GM12891 (cell line): ENCODE measurements at regions not wholly inside any gene's neighbourhood (a gene's known extent, or its start where the extent isn't known, plus 50 kb on each side); places are given as distances from the start of the nearest gene placed in this dataset.
A peak's percentile ranks its signal among the peaks of the same experiment; 100 is the strongest.

ENCODE experiments used
- DNase-seq: peaks from one replicate; pipeline ENCODE4 v3.0.0; 2011; ENCODE audit warnings: low spot score; ENCODE audit not compliant: insufficient read length
- FAIRE-seq: peaks from 2 replicates; lab custom pipeline; 2011; peaks lifted over from hg19 to GRCh38; lab: Jason Lieb, UNC
- PAX5 ChIP-seq: IDR thresholded peaks from 2 replicates; pipeline ENCODE4 v1.6.1; 2011; ENCODE audit warnings: low read length, moderate library complexity, mild to moderate bottlenecking; ENCODE audit not compliant: insufficient read depth, severe bottlenecking
- POLR2A ChIP-seq: IDR thresholded peaks from 2 replicates; pipeline ENCODE4 v1.6.1; 2011; ENCODE audit warnings: low read depth, low read length, control low read depth
- POLR2AphosphoS5 ChIP-seq: IDR thresholded peaks from 2 replicates; pipeline ENCODE4 v1.6.1; 2011; ENCODE audit warnings: low read depth, low read length, control low read depth
- POU2F2 ChIP-seq: IDR thresholded peaks from 2 replicates; pipeline ENCODE4 v1.6.1; 2011; ENCODE audit warnings: low read depth, mild to moderate bottlenecking, control low read depth, low read length, moderate library complexity
- SPI1 ChIP-seq: IDR thresholded peaks from 2 replicates; pipeline ENCODE4 v1.6.1; 2011; ENCODE audit warnings: low read depth, low read length, control low read depth
- TAF1 ChIP-seq: IDR thresholded peaks from 2 replicates; pipeline ENCODE4 v1.6.1; 2011; ENCODE audit warnings: low read depth, low read length, control low read depth

- DNase-seq (no peak), FAIRE-seq (no peak)
- no peak for TF ChIP-seq SPI1
- TF ChIP-seq POLR2AphosphoS5, result no peak
- TF ChIP-seq POLR2A, result no peak
- no peak for TF ChIP-seq PAX5
- TF ChIP-seq TAF1, result no peak
- TF ChIP-seq POU2F2, result no peak
These were observed 121.5 kb upstream of the MAN1A1 start for GRCh38 chr6:119470893-119471542.

GRCh38 chr6:119467488-119468081, 118.0 kb upstream of the MAN1A1 start:
- TF ChIP-seq POU2F2 (no peak), PAX5 (no peak), SPI1 (no peak), POLR2A (no peak), POLR2AphosphoS5 (no peak), TAF1 (no peak)
- FAIRE-seq (no peak), DNase-seq (no peak)

GRCh38 chr6:119466226-119466625, 116.7 kb upstream of the MAN1A1 start:
- no peak for TF ChIP-seq POLR2AphosphoS5
- no peak for TF ChIP-seq PAX5
- no peak for TF ChIP-seq TAF1
- DNase-seq (no peak), FAIRE-seq (no peak)

GRCh38 chr6:119463081-119463626, 113.6 kb upstream of the MAN1A1 start:
- TF ChIP-seq PAX5 (no peak), POU2F2 (no peak), POLR2AphosphoS5 (no peak), POLR2A (no peak), TAF1 (no peak), SPI1 (no peak)
- FAIRE-seq, result peak; percentile 90
- no peak for DNase-seq

- FAIRE-seq (no peak), DNase-seq (no peak)
- 0 out of 2 replicates have a peak, but pooled peaks have one; percentile 9 for TF ChIP-seq SPI1
- TF ChIP-seq POLR2AphosphoS5, result no peak
- TF ChIP-seq POU2F2, result no peak
These were observed 111.6 kb upstream of the MAN1A1 start for GRCh38 chr6:119461187-119461586.

GRCh38 chr6:119459207-119459974, 109.8 kb upstream of the MAN1A1 start:
- TF ChIP-seq SPI1 (peak; percentile 92), PAX5 (no peak)
- FAIRE-seq (peak; percentile 95), DNase-seq (no peak)

- no peak for TF ChIP-seq TAF1
- no peak for TF ChIP-seq PAX5
- no peak for TF ChIP-seq POLR2A
- no peak for TF ChIP-seq POU2F2
- TF ChIP-seq POLR2AphosphoS5, result no peak
- no peak for TF ChIP-seq SPI1
- DNase-seq, result no peak
- FAIRE-seq, result no peak
These were observed 105.2 kb upstream of the MAN1A1 start for GRCh38 chr6:119454714-119455113.

GRCh38 chr6:119453242-119454200, 104.0 kb upstream of the MAN1A1 start:
- DNase-seq (no peak), FAIRE-seq (peak; percentile 71)
- TF ChIP-seq PAX5, result no peak
- no peak for TF ChIP-seq SPI1
- no peak for TF ChIP-seq POLR2AphosphoS5
- no peak for TF ChIP-seq TAF1
- no peak for TF ChIP-seq POU2F2
- TF ChIP-seq POLR2A, result no peak
